ENCODE measurements at regions not wholly inside any gene's neighbourhood (a gene's known extent, or its start where the extent isn't known, plus 50 kb on each side); places are given as distances from the start of the nearest gene placed in this dataset.

DNA sequence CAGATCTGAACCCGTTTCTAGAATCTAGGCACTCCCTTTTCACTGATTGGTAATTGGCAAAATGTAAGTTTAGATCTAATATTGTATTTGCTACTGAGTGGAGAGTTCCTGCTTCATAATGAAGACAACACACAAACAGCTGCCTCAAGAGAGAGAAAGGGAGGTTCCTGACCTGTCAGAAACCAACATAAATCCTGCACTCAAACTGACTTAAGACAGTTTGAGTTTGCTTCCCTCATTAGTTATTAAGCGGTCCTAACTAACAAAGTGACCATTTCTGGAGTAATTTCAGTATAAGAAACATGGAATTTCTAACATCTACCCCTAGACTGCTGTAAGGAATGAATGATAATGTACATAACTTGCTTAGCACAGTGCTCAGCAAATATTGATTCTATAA, 191.2 kb downstream of the METTL4 start:
- DNase-seq (ENCODE audit: low spot score), result no peak
- in situ Hi-C loops (cut with HindIII; ENCODE audit: low sequenced_read_pairs), result no loop called here

DNA sequence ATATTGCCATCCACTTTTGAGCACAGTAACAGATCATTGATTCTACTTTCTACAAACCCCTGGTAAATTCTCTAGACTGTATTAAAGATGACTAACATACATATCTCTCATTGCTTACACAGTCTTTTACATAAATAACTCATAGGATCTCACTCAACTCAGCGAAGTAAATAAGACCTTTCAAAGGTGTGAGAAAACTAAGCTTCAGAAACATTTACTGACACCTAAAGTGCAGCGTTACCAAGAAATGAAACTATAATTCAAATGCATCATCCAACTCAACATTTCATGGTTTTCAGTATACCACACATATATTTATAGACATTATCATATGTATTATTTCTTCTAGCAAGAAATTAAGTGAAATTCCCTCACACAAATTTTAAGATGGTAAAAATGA, 189.8 kb downstream of the METTL4 start:
- in situ Hi-C loops (cut with HindIII; ENCODE audit: low sequenced_read_pairs), result no loop called here

DNA sequence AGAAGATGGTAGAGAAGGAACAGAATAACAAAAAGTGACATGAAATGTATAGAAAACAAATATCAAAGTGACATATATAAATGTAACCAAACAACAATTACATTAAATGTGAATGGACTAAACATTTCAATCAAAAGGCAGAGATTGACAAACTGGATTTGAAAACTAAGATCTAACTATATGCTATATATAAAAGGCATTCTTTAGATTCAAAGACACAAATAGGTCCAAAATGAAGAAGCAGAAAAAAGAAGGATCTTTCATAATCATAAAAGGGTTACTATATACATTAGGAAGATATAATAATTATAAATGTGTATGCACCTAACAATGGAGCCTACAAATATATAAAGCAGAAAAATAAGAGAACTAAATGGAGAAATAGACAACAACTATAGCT, 183.7 kb downstream of the METTL4 start:
- DNase-seq (ENCODE audit: low spot score), result no peak
- in situ Hi-C loops (cut with HindIII; ENCODE audit: low sequenced_read_pairs), result no loop called here

More for the DNA sequence above, 189.8 kb downstream of the METTL4 start:
- DNase-seq (ENCODE audit: low spot score), result no peak

DNA sequence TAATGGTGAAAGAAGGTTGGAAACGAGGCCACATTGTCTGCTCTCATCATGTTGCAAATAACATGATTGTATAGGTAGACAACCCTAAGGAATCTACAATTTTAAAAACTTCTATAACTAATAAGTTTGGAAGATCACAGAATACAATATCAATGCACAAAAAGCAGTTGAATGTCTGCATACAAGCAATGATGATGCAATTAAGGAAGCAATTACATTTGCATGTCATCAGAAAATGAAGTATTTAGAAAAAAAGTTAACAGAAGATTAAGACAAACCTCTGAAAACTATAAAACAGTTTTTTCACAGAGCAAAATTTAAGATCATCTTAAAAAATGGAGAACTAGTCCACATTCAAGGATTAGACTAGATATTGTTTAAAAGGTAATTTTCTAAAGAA, 181.1 kb downstream of the METTL4 start:
- in situ Hi-C loops (cut with HindIII; ENCODE audit: low sequenced_read_pairs), result no loop called here
- no peak for DNase-seq (ENCODE audit: low spot score)

DNA sequence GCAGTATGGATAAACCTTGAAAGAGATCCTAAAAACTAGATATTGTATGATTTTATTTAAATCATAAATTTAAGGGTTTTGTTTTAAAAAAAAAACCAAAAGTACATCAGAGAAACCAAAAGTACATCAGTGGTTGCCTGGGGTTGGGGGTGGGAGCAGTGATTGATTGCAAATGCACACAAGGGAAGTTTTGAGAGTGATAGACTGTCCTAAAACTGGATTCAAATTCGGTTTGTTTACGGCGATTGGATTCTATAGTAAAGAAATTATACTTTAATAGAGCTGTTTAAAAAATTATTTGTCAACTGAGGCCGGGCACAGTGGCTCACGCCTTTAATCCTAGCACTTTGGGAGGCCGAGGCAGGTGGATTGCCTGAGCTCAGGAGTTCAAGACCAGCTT, 179.8 kb downstream of the METTL4 start:
- no peak for DNase-seq (ENCODE audit: low spot score)
- in situ Hi-C loops (cut with HindIII; ENCODE audit: low sequenced_read_pairs), result no loop called here

DNA sequence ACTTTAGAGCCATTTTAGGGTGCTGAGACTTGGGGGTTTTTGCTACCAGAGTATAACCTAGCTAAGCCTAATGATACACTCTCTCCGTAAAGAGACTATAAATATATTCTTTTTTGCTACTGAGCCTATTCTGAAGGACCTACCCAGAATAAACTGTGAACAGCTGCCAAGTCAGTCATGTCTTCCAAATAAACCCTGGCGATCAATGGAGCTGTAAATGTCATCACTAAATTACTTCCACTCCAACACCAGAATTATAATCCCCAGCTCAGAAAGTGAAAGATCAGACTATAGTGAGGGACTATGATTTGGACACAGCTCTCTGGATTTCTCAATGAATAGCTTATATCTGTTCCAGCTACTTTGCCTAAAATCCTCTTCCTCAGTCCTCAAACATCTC, 178.9 kb downstream of the METTL4 start:
- in situ Hi-C loops (cut with HindIII; ENCODE audit: low sequenced_read_pairs), result no loop called here
- no peak for DNase-seq (ENCODE audit: low spot score)

DNA sequence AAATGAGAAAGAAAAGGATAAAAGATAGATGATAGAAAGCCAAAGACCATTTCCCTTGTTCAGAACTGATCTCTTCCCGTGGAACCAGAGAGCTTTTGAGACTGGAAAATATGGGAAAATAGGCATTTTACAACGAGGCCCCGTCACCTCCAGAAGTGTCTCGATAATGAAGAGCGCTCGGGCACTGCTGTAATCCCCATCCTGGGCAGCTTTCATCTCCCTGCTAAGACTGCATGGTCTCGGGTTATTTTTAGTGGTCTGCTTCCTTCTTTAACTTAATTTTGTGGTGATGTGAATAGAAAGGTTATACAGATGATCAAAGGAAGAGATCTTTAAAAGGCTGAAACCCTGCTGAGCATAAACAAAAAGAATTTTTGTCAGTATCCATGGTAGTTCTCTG, 176.6 kb downstream of the METTL4 start:
- DNase-seq (ENCODE audit: low spot score), result no peak

DNA sequence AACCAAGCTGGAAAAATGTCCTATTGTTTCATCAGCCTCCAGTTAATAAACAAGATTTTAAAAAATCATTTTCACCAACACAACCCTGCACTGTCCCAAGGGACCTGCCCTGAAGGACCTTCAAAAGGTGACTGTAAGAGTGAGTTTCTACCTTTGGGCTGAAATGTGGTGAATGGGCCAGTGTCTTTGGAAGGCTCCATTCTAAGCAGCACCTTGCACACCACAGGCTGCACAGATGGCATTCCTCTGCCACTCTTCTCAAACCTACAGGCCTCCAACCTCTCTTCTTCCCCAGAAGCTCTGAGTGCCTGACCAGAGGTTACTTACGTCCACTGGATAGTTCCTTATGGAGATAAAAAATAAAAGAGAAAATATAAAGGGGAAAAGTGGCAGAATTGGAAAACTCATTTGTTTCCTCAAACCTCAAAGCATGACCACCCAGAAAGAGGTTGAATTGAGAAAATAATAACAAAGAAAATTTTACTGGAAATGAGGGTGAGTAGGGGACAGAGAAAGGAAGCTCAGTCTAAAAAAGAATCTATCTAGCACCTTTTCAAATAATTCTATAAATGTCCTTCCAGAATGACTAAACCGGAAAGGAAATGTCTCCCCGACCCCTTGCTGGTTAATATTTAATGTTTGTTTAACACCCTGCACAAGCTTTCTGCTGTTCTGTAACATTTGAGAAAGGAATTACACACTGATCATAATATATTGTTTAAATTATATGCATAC, 175.7 kb downstream of the METTL4 start:
- in situ Hi-C loops (cut with HindIII; ENCODE audit: low sequenced_read_pairs), result no loop called here
- no peak for DNase-seq (ENCODE audit: low spot score)

More for the DNA sequence above, 176.6 kb downstream of the METTL4 start:
- in situ Hi-C loops (cut with HindIII; ENCODE audit: low sequenced_read_pairs), result no loop called here

DNA sequence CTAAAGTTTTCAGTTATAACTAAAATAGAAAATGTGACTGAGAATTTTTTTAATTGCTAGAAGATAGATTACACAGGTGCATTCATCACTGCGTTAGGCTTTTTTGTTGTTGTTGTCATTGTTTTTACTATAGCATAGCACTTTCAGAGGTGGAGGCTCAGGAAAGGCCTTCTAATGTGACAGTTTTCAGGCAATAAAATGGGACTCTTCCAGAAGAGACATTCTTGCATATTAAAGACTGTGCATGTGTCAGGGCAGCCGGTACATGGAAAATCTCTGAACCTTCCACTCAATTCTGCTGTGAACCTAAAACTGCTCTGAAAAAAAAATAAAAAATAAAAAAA, 175.2 kb downstream of the METTL4 start:
- in situ Hi-C loops (cut with HindIII; ENCODE audit: low sequenced_read_pairs), result no loop called here
- no peak for DNase-seq (ENCODE audit: low spot score)

DNA sequence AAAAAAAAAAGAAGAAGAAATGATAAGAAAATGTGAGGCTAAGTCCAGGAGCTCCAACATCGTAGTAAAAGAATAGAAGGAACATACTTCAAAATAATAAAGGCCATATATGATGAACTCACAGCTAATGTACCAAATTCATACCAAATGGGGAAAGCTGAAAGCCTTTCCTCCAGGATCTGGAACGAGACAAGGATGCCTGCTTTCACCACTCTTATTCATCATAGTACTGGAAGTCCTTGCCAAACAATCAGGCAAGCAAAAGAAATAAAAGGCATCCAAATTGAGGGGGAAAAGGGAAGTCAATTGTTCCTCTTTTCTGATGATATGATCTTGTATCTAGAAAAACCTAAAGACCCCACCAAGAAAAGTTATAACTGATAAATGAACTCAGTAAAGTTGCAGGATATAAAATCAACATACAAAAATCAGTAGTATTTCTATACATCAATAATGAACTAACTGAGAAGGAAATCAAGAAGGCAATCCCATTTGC, 170.6 kb downstream of the METTL4 start:
- in situ Hi-C loops (cut with HindIII; ENCODE audit: low sequenced_read_pairs), result no loop called here

DNA sequence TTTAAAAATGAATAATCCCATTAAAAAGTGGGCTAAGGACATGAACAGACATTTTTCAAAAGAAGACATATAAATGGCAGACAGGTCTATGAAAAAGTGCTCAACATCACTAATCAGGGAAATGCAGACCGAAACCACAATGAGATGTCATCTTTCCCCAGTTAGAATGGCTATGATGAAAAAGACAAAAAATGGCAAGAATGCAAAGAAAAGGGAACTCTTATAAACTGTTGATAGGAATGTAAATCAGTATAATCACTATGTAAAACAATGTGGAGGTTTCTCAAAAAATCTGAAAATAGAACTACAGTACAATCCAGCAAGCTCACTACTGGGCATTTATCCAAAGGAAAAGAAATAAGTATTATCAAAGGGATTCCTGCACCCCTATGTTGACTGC, 169.2 kb downstream of the METTL4 start:
- in situ Hi-C loops (cut with HindIII; ENCODE audit: low sequenced_read_pairs), result no loop called here
- no peak for DNase-seq (ENCODE audit: low spot score)

More for the DNA sequence above, 170.6 kb downstream of the METTL4 start:
- DNase-seq (ENCODE audit: low spot score), result no peak

DNA sequence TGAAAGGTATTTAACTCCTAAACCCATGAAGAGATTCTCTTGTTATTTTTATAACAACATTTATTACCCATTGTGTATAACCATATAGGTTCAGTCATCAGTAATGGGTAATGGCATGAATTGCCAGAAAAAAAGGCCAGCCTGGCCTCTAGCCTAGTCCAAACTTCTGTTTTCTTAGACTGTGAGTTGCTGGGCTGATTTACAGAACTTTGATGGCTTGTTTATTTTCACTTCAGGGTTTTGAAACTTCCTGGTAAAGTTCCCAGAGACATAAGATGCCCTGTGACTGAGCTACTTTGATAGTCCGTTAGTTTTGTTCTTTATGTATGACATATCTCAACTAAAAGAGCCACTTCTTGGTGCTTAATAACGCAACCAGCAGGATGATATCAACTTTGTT, 164.8 kb downstream of the METTL4 start:
- in situ Hi-C loops (cut with HindIII; ENCODE audit: low sequenced_read_pairs), result no loop called here
- no peak for DNase-seq (ENCODE audit: low spot score)

DNA sequence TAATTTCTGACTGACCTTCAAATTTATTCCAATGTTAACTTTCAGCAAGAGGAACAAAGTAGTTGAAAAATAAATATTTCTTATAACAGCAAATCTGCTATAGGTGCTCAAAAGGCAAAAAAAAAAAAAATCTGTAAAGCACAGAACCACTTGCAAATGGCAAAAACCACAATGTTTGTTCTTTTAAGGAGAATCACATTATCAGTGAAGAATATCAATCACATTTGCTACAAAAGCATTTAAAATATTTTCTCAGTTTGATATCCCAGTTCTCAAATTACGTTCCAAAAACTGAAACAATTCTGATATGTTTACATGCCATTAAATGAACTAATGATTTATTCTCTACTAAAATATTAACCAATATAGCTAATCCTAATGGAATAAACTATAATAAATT, 163.3 kb downstream of the METTL4 start:
- DNase-seq (ENCODE audit: low spot score), result no peak
- in situ Hi-C loops (cut with HindIII; ENCODE audit: low sequenced_read_pairs), result no loop called here

DNA sequence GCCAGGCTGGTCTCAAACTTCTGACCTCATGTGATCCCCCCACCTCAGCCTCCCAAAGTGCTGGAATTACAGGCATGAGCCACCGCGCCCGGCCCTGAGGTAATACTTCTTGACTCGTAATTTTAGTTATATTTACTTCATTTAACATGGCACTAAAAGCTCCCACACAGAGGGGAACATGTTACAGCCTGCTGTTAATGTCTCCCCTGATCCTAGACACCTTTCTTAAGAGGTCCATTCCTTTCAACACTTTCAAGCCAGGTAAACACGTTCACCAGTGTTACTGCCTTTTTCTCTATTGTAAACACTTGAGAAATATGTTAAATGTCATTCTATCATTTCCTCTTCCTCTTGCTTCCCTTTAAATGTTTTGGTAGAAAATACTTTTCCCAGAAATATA, 161.4 kb downstream of the METTL4 start:
- in situ Hi-C loops (cut with HindIII; ENCODE audit: low sequenced_read_pairs), result no loop called here
- DNase-seq (ENCODE audit: low spot score), result no peak

DNA sequence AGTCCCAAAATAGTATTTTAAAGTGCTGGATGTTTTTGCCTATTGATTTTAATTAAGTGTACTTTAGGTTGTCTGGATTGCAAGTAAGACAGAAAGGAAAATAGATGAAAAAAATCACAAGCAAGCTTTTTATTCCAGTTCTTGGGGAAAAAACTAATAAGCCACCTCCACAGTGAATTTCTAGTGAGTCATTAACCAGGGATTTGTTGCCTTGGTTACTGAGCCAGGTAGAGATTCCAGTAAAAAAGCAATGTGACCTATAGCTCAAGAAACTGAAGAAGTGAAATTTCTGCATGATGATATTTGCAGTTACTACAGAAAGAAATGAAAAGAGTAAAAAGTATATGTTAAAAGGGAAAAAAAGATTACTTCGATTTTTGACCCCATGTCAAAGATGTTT, 160.6 kb downstream of the METTL4 start:
- no peak for DNase-seq (ENCODE audit: low spot score)
- in situ Hi-C loops (cut with HindIII; ENCODE audit: low sequenced_read_pairs), result no loop called here

DNA sequence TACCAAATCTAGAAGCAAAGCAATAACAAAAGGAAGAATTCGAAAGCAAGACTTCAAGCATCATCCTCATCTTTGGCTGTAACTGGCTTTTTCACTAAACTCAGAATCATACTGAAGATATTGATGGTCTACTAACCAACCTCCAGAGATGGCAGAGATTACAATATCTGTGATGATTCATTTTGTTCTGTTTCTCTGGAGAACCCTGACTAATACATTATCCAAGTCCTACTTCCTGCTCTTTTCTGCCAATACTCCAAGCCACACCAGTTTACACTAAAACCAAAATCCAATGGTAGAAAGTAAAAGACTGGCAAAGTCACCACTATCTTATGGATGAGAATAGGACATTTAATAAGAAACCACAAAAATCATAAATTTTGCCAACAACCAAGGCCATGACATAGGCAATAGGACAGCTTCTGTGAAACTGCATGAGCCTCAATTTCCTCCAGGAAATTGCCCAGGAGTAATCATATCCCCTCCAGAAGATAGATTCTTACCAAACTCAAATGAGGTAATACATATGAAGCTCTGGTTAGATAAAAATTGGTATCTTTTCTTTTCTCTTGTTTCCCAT, 159.8 kb downstream of the METTL4 start:
- in situ Hi-C loops (cut with HindIII; ENCODE audit: low sequenced_read_pairs), result no loop called here
- no peak for DNase-seq (ENCODE audit: low spot score)

DNA sequence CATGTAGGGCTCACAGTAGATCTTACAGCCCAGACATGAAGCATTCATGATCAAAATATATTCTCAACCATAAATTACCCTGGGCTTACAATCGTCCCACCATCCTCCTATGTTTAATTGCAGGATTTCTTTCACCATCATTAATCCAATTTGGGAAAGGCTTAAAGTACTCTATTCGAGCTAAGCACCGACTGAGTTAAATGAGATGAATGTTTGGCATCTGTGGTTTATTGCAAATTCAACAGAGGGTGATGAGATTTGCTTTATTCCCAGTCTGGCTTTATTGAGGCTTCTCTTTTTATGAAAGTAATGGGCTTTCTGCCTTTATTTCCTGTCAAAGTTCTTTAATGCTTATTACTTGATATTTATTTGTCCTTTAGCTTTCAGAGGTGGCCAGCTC, 159.0 kb downstream of the METTL4 start:
- in situ Hi-C loops (cut with HindIII; ENCODE audit: low sequenced_read_pairs), result no loop called here
- DNase-seq (ENCODE audit: low spot score), result no peak

DNA sequence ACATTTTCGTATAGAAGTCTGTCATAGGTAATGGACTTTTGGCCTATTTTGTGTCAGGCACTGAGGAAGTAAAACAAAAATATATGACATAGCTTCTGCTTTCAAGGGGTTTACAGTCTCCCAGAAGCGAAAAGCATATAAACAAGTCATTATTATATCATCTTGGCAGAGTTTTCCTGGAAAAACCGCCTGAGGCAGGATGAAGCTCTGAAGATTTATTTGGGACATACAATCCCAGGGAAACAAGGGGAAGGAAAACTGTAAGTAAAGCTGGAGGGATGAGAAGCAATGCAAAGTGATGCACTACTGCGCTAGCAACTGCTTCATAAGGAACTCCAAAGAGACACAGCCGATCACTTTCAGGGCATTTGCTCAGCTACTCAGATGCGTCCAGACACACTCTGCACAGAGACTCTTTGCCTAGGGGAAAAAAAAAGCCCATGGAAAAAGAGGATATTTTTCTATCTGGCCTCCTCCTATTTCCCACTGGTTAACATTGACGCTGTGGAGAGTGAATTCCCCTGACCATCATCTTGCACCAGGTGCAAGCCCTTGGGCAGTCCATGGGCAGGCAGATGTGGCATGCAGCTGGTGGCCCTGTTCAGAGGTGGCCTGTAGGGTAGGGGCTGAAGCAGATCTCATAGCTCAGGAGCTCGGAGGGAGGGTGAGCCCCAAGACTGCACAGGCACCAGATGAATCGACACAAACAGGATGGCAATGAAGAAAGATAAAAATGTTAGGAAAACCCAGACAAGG, 158.1 kb downstream of the METTL4 start:
- no peak for DNase-seq (ENCODE audit: low spot score)
- in situ Hi-C loops (cut with HindIII; ENCODE audit: low sequenced_read_pairs), result no loop called here

DNA sequence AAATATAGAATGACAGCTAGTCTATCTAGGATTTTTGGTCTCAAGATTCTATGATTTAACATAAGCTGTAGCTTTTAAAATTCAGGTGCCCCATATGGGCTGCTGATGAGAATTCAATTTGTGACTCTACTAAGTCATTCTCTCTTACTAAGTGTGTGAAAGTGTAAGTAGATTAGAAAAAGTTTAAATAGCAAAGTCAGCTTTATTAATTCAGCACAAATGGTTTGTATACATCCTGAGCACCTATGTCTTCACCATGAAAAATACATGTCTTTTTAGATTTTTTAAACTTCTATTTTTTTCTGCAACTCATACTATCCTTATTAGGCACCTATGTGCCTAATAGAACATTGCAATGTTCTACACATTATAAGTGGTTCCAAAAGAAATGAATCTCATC, 157.1 kb downstream of the METTL4 start:
- in situ Hi-C loops (cut with HindIII; ENCODE audit: low sequenced_read_pairs), result no loop called here
- DNase-seq (ENCODE audit: low spot score), result no peak

DNA sequence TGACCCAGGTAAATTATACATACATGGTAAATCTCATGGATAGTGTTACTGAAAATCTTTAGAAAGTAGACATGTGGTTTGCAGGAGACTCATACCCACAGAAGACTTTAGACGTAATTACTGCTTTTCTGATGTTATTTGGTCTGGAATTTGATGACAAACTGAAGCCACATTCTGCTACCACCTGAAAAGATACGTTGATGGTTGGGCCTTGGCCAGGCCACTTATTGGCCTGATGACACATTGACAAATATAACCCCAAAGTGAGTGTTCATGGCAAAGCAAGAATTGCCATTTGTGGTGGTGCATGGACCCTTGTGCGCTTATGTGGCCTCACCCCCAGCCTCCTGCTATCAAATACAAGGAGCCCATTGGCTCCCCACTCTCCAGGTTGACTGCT, 155.6 kb downstream of the METTL4 start:
- in situ Hi-C loops (cut with HindIII; ENCODE audit: low sequenced_read_pairs), result no loop called here
- no peak for DNase-seq (ENCODE audit: low spot score)

All from G401 (cell line).